Activated CD4-positive, alpha-beta memory T cell treated with anti-CD3 and anti-CD28 coated beads for 36 hours (primary cell): ENCODE measurements at regions not wholly inside any gene's neighbourhood (a gene's known extent, or its start where the extent isn't known, plus 50 kb on each side); places are given as distances from the start of the nearest gene placed in this dataset.

Experiments
- CTCF ChIA-PET: fragments of 350-600 bp; sonication (Branson Sonifier 250); formaldehyde crosslinking; loops from one replicate; lab custom pipeline; 2021; ENCODE audit warnings: antibody characterized with exemption, inconsistent platforms; lab: Charles Lee
- POLR2A ChIA-PET: fragments of 350-600 bp; sonication (Branson Sonifier 250); formaldehyde crosslinking; loops from one replicate; lab custom pipeline; 2021; ENCODE audit warnings: antibody characterized with exemption; lab: Charles Lee
- DNase-seq: peaks from one replicate; pipeline ENCODE4 v3.0.0-alpha.2; 2020
- H3K27ac Mint-ChIP-seq: one replicate; pipeline ENCODE4 v1.8.0; 2021; ENCODE audit warnings: mixed read lengths
- H3K27me3 Mint-ChIP-seq: one replicate; pipeline ENCODE4 v1.8.0; 2021; ENCODE audit warnings: mixed read lengths
- H3K36me3 Mint-ChIP-seq: one replicate; pipeline ENCODE4 v1.8.0; 2021; ENCODE audit warnings: mixed read lengths
- H3K4me1 Mint-ChIP-seq: one replicate; pipeline ENCODE4 v1.8.0; 2021; ENCODE audit warnings: low read depth, mixed read lengths
- H3K4me3 Mint-ChIP-seq: one replicate; pipeline ENCODE4 v1.8.0; 2021; ENCODE audit warnings: mild to moderate bottlenecking, mixed read lengths
- H3K9me3 Mint-ChIP-seq: one replicate; pipeline ENCODE4 v1.8.0; 2021; ENCODE audit warnings: mixed read lengths
- intact Hi-C: fragments of 100-400 bp; cut with micrococcal nuclease; formaldehyde crosslinking; loops from one replicate; pipeline ENCODE4 v1.15.1; 2023

DNA sequence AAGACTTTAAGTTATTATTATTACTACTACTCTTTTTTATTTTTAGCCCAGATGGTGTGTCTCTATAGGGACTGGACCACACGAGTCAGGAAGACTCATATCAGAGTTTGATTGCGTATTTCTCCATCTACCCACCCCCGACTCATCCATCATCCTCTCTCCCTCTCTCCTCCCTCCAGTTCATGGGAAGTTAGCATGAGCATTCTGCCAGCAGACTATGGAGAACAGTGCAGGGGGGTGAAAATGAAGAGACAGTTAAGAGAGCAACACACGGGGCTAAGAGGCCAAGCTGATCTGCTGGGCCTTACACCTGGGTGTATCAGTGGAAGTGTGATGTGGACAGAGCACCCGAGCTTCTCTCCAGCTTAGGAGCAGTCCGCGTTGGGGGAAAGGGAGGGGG, 95.0 kb downstream of the UQCRFS1 start:
- Mint-ChIP-seq H3K36me3 (no peaks in the 10 kb centered on the region), H3K27ac (no peak overlapping the region), H3K27me3 (no peaks in the 10 kb centered on the region), H3K4me3 (no peak overlapping the region), H3K4me1 (no peaks in the 10 kb centered on the region), H3K9me3 (peaks cover 5% of the 10 kb centered on the region)
- intact Hi-C loops, result no loop called here
- DNase-seq, result no peak
- ChIA-PET POLR2A (no interaction called here), CTCF (no interaction called here)

DNA sequence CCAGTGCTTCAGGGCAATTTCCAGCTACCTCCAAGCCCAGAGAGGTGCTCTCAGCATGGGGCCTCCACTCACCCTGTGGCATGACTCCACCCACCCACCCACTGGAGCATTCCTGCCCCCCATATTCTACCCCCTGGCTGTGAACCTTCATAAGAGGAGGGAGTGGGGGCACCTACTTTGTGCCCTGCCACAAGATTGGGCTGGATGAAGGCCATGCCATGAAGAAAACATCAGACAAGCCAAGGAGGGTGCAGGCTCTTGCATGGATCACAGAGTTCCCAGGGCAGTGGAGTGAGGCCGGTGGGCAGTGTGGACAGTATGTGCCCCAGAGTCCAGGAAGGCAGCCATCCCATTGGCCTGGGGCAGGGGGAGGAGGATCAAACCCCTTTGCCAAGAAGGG, 97.8 kb downstream of the UQCRFS1 start:
- no peaks in the 10 kb centered on the region for H3K27me3 Mint-ChIP-seq
- intact Hi-C loops, result no loop called here
- POLR2A ChIA-PET, result no interaction called here
- DNase-seq, result no peak
- CTCF ChIA-PET, result no interaction called here
- H3K9me3 Mint-ChIP-seq, result peaks cover 3% of the 10 kb centered on the region
- no peak overlapping the region for H3K4me3 Mint-ChIP-seq
- no peak overlapping the region for H3K27ac Mint-ChIP-seq
- H3K36me3 Mint-ChIP-seq, result no peaks in the 10 kb centered on the region
- H3K4me1 Mint-ChIP-seq, result no peaks in the 10 kb centered on the region

DNA sequence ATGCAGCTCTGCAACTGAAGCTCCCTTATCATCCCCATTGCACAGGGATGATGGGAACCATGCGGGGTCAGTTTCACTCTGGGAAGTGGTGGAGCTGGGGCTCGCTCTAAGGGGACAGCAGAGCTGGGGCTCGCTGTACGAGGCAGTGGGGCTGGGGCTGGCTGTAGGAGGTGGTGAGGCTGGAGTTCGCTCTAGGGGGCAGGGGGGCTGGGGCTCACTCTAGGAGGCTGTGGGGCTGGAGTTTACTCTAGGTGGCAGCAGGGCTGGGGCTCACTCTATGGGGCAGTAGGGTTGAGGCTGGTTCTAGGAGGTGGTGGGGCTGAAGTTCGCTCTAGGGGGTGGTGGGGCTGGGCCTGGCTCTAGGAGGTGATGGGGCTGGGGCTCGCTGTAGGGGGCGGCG, 99.1 kb downstream of the UQCRFS1 start:
- POLR2A ChIA-PET, result no interaction called here
- Mint-ChIP-seq H3K27ac (no peak overlapping the region), H3K36me3 (no peaks in the 10 kb centered on the region), H3K4me3 (no peak overlapping the region), H3K4me1 (no peaks in the 10 kb centered on the region), H3K27me3 (no peaks in the 10 kb centered on the region), H3K9me3 (peaks cover 3% of the 10 kb centered on the region)
- CTCF ChIA-PET, result no interaction called here
- intact Hi-C loops, result no loop called here
- DNase-seq, result no peak

DNA sequence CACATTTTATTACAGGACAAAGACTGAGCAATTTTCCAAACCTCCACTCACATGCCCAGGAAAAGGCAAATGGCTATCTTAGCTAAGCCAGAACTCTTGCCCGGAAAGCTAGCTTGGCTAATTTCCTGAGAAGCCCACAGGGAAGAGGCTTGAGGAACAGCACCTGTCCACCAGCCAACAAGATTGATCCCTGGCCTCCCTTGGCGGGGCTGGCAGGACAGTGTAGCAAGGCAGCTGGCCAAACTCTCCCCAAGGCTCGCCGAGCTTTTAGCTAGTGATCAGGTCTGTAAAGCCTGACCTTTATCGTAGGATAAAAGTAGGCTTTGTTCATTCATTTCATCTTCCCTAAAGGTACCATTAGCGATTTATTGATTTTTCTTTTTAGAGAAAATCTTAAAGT, 101.4 kb downstream of the UQCRFS1 start:
- Mint-ChIP-seq H3K36me3 (no peaks in the 10 kb centered on the region), H3K27me3 (no peaks in the 10 kb centered on the region), H3K4me3 (no peak overlapping the region), H3K9me3 (no peaks in the 10 kb centered on the region), H3K4me1 (no peaks in the 10 kb centered on the region), H3K27ac (no peak overlapping the region)
- no peak for DNase-seq
- CTCF ChIA-PET, result no interaction called here
- intact Hi-C loops, result no loop called here
- POLR2A ChIA-PET, result no interaction called here

DNA sequence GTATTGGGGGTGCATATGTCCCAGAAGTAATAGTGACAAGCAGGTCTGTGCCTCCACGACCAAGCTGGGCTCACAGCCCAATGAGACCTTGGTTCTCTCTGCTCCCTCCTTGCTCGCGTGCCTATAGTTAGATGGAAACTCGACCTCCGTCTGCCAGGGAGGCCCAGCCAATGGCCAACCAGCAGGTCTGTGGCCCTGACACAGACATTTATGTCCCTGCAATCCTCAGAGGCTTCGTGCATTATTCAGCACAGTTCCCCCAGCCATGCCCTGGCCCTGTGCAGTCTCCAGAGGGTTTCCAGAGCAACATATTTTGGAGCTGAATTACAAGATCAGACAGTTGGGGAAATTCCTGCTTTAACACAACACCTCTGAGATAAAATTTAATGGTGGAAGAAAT, 105.1 kb downstream of the UQCRFS1 start:
- H3K4me1 Mint-ChIP-seq, result no peaks in the 10 kb centered on the region
- intact Hi-C loops, result no loop called here
- CTCF ChIA-PET, result no interaction called here
- H3K27ac Mint-ChIP-seq, result no peak overlapping the region
- H3K27me3 Mint-ChIP-seq, result no peaks in the 10 kb centered on the region
- DNase-seq, result no peak
- POLR2A ChIA-PET, result no interaction called here
- H3K36me3 Mint-ChIP-seq, result no peaks in the 10 kb centered on the region
- H3K9me3 Mint-ChIP-seq, result peaks cover 9% of the 10 kb centered on the region
- no peak overlapping the region for H3K4me3 Mint-ChIP-seq

DNA sequence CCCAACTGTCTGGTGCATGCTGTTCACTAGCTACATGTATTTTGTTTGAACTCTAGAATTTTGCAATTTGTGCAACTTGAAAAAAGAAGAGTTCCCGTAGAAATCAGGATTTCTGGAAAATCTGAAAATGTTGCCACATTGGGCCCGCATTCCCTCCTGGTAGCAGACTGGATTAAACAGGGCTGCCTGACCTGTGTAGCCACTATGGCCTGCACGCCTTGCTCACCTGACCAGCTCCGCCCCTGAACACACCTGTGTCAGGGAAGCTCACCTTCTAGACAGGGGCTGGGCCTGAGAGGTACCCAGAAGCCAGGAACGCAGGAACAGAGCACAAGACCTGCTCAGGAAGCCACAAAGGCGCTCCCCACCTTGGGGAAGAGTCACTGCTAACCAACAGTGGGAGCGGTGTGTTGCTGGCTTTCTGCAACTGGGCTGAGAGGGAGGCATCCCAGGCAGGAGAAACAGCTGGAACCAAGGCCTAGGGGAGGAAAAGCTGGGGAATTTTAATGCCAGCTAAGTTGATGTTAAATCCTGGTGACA, 106.5 kb downstream of the UQCRFS1 start:
- Mint-ChIP-seq H3K27ac (no peak overlapping the region), H3K9me3 (peaks cover 9% of the 10 kb centered on the region), H3K4me3 (no peak overlapping the region), H3K4me1 (no peaks in the 10 kb centered on the region), H3K36me3 (no peaks in the 10 kb centered on the region), H3K27me3 (peaks cover 2% of the 10 kb centered on the region)
- CTCF ChIA-PET, result interaction anchor here (0.6 kb wide), 1 partner anchor 933 kb away, joined by 3 read pairs; no protein-coding TSS in a partner anchor
- DNase-seq, result no peak
- intact Hi-C loops, result no loop called here
- POLR2A ChIA-PET, result no interaction called here

DNA sequence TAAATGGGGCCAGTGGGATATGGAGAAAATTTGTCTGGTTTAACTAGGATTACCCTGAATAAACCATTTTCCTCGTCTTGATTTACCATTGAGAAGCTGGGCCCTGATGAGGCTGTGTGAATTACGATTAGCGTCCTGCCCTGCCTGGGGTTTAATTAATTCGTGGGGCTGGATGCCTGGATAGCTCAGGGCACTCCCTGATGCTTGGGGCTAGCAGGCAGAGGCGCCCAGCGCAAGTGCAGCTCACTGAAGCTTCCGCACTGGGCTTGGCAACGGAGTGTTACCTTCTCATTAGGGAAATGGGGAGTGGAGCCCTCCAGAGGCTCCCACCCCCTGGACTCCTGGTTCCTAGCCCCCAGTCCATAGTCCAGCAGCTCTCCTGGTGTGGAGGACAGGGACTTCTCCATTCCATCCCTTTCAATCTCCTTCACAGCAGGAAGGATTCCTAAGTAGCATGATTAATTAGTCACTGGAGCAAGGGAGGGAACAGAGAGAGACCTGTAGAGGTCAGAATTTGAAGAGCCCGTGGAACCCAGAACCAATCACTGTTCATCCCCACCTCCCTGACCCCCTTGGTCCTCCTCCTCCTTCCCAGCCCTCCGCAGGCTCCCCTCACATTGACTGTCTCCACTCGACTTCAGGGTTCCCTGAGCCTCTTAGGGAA, 107.2 kb downstream of the UQCRFS1 start:
- no peak overlapping the region for H3K27ac Mint-ChIP-seq
- no peak for DNase-seq
- no peak overlapping the region for H3K4me3 Mint-ChIP-seq
- H3K4me1 Mint-ChIP-seq, result no peaks in the 10 kb centered on the region
- H3K36me3 Mint-ChIP-seq, result no peaks in the 10 kb centered on the region
- ChIA-PET CTCF (no interaction called here), POLR2A (no interaction called here)
- peaks cover 9% of the 10 kb centered on the region for H3K9me3 Mint-ChIP-seq
- intact Hi-C loops, result no loop called here
- peaks cover 2% of the 10 kb centered on the region for H3K27me3 Mint-ChIP-seq

DNA sequence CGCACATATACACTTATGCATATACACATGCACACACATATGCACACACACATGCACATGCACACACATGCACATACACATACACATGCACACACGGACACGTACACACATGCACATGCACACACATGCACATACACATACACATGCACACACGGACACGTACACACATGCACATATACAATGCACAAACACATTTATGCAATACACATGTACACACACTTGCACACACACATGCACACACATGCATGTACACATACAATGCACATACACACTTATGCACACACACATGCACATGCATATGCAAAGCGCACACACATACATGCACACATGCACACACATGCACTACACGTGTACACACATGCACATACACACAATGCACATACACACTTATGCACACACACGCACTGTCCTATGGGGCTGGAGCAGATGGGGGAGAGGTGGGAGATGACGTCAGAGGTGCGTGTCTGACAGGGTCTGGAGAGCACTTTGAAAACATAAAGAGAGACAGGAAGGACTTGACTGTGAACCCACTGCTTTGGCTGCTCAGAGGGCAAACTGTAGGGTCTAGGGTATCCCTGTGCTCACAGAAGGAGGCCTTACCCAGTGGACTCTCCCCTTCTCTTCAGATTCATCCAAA, 108.2 kb downstream of the UQCRFS1 start:
- Mint-ChIP-seq H3K9me3 (peaks cover 9% of the 10 kb centered on the region), H3K27ac (no peak overlapping the region), H3K4me3 (no peak overlapping the region), H3K4me1 (no peaks in the 10 kb centered on the region), H3K36me3 (no peaks in the 10 kb centered on the region), H3K27me3 (peaks cover 2% of the 10 kb centered on the region)
- CTCF ChIA-PET, result no interaction called here
- intact Hi-C loops, result loop anchor here (5.0 kb wide), 1 partner anchor 142 kb away; no protein-coding TSS in a partner anchor
- POLR2A ChIA-PET, result no interaction called here
- DNase-seq, result no peak

DNA sequence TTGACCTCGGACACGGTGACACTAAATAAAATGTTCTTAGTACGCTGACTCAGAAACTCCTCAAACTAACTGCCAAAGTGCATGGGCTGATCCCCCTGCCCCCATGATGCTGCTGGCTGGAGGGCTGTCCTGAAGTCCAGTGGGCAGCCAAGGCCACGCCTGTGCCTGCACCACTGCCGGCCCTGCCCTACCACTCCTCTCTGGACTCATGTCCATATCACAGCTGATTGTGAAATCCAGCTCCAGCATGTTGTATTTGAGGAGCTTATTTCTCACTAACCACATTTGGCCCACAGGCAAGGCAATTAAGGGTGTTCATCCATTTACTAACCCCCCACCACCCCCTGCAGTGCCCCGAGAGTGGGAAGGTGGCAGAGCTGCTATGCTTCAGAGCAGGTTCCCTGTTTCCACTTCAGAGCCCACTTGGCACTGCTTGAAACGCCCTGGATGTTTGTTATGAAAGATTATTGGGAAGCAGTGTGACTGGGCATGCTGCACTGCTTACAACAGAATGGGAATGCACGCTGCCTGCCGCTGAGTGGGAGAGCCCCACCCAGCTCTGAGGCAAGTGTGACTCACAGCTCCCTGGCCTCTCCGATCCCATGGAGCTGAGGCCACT, 114.0 kb downstream of the UQCRFS1 start:
- H3K4me1 Mint-ChIP-seq, result no peaks in the 10 kb centered on the region

DNA sequence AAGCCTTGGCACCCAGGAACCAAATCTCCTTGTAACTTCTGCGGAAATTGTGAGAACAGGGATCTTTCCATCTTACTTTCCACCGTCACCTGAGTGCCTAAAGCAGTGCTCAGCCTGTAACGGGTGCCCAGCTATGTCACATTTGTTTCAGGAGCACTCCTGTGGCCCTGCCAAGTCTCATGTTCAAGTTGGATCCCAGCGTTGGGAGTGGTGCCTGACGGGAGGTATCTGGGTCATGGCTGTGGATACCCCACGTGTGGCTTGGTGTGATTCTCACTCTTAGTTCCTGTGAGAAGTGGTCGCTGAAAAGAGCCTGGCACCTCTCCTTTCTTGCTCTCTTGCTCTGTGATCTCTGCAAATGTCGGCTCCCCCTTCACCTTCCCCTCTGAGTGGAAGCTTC, 114.9 kb downstream of the UQCRFS1 start:
- ChIA-PET POLR2A (no interaction called here), CTCF (no interaction called here)
- H3K4me1 Mint-ChIP-seq, result no peaks in the 10 kb centered on the region
- no peak for DNase-seq
- H3K27me3 Mint-ChIP-seq, result peaks cover 2% of the 10 kb centered on the region
- H3K27ac Mint-ChIP-seq, result no peak overlapping the region
- intact Hi-C loops, result no loop called here
- no peak overlapping the region for H3K4me3 Mint-ChIP-seq
- H3K36me3 Mint-ChIP-seq, result no peaks in the 10 kb centered on the region
- no peaks in the 10 kb centered on the region for H3K9me3 Mint-ChIP-seq

More for the DNA sequence above, 114.0 kb downstream of the UQCRFS1 start:
- no peak overlapping the region for H3K27ac Mint-ChIP-seq
- DNase-seq, result no peak
- H3K4me3 Mint-ChIP-seq, result no peak overlapping the region
- H3K27me3 Mint-ChIP-seq, result peaks cover 2% of the 10 kb centered on the region
- H3K36me3 Mint-ChIP-seq, result no peaks in the 10 kb centered on the region
- peaks cover 2% of the 10 kb centered on the region for H3K9me3 Mint-ChIP-seq
- ChIA-PET POLR2A (no interaction called here), CTCF (no interaction called here)
- intact Hi-C loops, result no loop called here

DNA sequence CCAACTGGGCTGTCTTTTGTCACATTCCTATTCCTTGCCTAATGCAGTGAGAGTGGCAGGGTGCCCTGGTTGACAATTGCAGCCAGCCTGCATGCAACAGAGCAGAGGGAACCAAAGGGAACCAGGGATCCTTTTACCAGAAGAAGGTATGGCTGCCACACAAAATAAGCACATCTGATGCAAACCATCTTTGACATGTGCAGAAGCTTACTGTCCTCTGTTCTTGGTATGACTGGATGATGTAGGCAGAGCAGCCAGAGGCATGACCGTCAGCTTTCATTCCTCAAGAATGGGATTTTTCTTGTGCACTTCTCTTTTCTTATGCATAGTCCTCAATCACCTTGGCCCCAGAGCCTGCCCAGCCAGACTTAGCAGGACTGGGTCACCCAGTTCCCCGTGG, 116.1 kb downstream of the UQCRFS1 start:
- no peak overlapping the region for H3K4me3 Mint-ChIP-seq
- CTCF ChIA-PET, result no interaction called here

DNA sequence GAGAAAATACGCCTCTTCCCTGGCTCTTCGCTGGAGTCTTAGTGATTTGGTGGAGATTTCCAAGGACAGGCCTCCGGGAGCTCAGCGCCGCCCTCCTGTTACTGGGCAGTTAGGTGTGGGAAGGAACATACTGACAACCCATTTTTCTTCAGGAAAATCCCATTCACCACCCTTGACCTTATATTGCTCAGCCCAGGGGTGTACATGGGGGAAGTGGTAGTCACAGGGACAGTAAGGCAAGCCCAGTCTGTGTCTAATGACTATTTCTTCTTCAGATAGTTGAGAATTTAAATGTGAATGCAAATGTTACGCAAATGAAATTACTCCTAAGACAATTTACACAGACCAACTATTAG, 119.4 kb downstream of the UQCRFS1 start:
- Mint-ChIP-seq H3K27me3 (no peaks in the 10 kb centered on the region), H3K27ac (no peak overlapping the region), H3K4me3 (no peak overlapping the region), H3K4me1 (no peaks in the 10 kb centered on the region), H3K9me3 (no peaks in the 10 kb centered on the region), H3K36me3 (no peaks in the 10 kb centered on the region)
- DNase-seq, result no peak
- intact Hi-C loops, result no loop called here
- CTCF ChIA-PET, result no interaction called here
- POLR2A ChIA-PET, result no interaction called here

More for the DNA sequence above, 116.1 kb downstream of the UQCRFS1 start:
- POLR2A ChIA-PET, result no interaction called here
- intact Hi-C loops, result no loop called here
- H3K27ac Mint-ChIP-seq, result no peak overlapping the region
- no peaks in the 10 kb centered on the region for H3K9me3 Mint-ChIP-seq
- H3K4me1 Mint-ChIP-seq, result no peaks in the 10 kb centered on the region
- no peak for DNase-seq
- H3K36me3 Mint-ChIP-seq, result no peaks in the 10 kb centered on the region
- H3K27me3 Mint-ChIP-seq, result no peaks in the 10 kb centered on the region
